Testis (tissue), 2 donors: ENCODE measurements at regions not wholly inside any gene's neighbourhood (a gene's known extent, or its start where the extent isn't known, plus 50 kb on each side); places are given as distances from the start of the nearest gene placed in this dataset.

Experiments
- DNase-seq: peaks from one replicate; pipeline ENCODE4 v3.0.0-alpha.2; 2019
- H3K27ac ChIP-seq, 2 donors: fragments of 200-600 bp; sonication (generic); one replicate each; pipeline ENCODE4 v1.5.1; 2019
- H3K27me3 ChIP-seq: fragments of 200-600 bp; sonication (generic); one replicate; pipeline ENCODE4 v1.5.1; 2019
- H3K36me3 ChIP-seq: fragments of 200-600 bp; sonication (generic); one replicate; pipeline ENCODE4 v1.5.1; 2017; ENCODE audit warnings: low read depth; ENCODE audit errors: missing control alignments
- H3K4me1 ChIP-seq: fragments of 200-600 bp; sonication (generic); one replicate; pipeline ENCODE4 v1.5.1; 2019
- H3K4me3 ChIP-seq, 2 donors: fragments of 200-600 bp; sonication (generic); one replicate each; pipeline ENCODE4 v1.5.1; 2017 to 2019
- H3K9me3 ChIP-seq: fragments of 200-600 bp; sonication (generic); one replicate; pipeline ENCODE4 v1.5.1; 2017
- POLR2A ChIP-seq: fragments of 450-650 bp; IDR thresholded peaks from one replicate; pipeline ENCODE4 v1.6.1; 2017; ENCODE audit warnings: antibody characterized with exemption, mild to moderate bottlenecking, moderate library complexity
- WGBS, 2 donors: methylation state at CpG; one replicate each; pipeline ENCODE4 v1.1.5; 2018; 5-methylcytosine and 5-hydroxymethylcytosine counted together
- intact Hi-C: fragments of 100-400 bp; cut with DNase I; formaldehyde crosslinking; loops from one replicate; pipeline ENCODE4 v1.15.1; 2023; ENCODE audit warnings: low total_unique reads
- TF ChIP-seq, protein P1 (sequence below), 3 experiments: fragments of 450-650 bp in 2 of 3; fragments of 200-600 bp in 1 of 3; sonication (generic) in 1 of 3; IDR thresholded peaks; one replicate each; pipeline ENCODE4 v1.5.1; 2016 to 2019; ENCODE audit warnings: antibody characterized with exemption in 3 of 3, mild to moderate bottlenecking in 2 of 3, moderate library complexity in 1 of 3

DNA sequence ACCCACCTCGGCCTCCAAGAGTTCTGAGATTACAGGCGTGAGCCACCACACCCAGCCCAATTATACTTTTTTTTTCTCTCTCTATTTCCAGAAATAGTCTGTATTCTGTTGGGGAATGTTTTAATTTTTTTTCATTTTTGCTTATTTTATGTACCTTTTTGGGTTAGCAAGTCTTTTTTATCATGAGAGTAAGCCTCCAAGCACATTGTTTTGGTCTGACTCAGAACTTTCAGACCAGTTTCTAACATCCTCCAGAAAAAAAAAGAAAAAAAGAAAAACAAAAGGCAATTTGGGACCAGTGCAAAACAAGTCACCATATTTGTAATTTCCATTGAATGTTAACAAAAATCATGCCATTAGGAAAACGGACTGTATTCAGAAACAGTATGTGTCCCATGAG lies 1465.5 kb downstream of the SLITRK5 start:
- DNase-seq: no peak
- Histone ChIP-seq H3K27me3 (no peaks in the 10 kb centered on the region), H3K4me3 (no peak overlapping the region), H3K27ac (no peak overlapping the region), H3K9me3 (no peaks in the 10 kb centered on the region), H3K4me1 (no peaks in the 10 kb centered on the region), H3K36me3 (no peaks in the 10 kb centered on the region)
- WGBS, 2 donors: 55 to 58% methylated on average over 3 of the region's 3 CpGs
- intact Hi-C loops: no loop called here
- no peak for TF ChIP-seq POLR2A
- TF ChIP-seq, protein P1, sequence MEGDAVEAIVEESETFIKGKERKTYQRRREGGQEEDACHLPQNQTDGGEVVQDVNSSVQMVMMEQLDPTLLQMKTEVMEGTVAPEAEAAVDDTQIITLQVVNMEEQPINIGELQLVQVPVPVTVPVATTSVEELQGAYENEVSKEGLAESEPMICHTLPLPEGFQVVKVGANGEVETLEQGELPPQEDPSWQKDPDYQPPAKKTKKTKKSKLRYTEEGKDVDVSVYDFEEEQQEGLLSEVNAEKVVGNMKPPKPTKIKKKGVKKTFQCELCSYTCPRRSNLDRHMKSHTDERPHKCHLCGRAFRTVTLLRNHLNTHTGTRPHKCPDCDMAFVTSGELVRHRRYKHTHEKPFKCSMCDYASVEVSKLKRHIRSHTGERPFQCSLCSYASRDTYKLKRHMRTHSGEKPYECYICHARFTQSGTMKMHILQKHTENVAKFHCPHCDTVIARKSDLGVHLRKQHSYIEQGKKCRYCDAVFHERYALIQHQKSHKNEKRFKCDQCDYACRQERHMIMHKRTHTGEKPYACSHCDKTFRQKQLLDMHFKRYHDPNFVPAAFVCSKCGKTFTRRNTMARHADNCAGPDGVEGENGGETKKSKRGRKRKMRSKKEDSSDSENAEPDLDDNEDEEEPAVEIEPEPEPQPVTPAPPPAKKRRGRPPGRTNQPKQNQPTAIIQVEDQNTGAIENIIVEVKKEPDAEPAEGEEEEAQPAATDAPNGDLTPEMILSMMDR (IDR thresholded peaks at IDR 0.05): no peak

DNA sequence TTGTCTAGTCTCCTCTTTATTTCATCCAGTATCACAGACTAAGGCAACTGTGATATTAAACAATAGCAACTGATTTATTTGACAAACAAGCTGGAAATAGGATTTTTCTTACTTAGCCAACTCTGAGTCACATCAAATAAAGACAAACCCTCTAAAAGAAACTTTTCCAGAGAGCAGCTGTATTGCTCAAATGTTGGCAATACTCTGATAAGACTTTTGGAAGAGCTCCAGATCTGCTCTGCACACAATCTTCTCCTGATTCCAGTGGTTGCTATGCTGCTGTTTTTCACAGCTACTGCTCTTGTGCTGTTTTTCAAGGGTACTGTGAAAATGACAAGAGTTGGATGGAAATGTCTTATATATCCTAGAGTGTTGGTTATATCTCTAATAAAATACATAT lies 1479.2 kb downstream of the SLITRK5 start:
- intact Hi-C loops: no loop called here
- Histone ChIP-seq H3K27me3 (no peaks in the 10 kb centered on the region), H3K27ac (no peak overlapping the region), H3K4me3 (no peak overlapping the region), H3K36me3 (no peaks in the 10 kb centered on the region), H3K9me3 (no peaks in the 10 kb centered on the region), H3K4me1 (no peaks in the 10 kb centered on the region)
- no peak for DNase-seq
- TF ChIP-seq, protein P1 (IDR thresholded peaks at IDR 0.05): no peak
- TF ChIP-seq POLR2A: no peak

DNA sequence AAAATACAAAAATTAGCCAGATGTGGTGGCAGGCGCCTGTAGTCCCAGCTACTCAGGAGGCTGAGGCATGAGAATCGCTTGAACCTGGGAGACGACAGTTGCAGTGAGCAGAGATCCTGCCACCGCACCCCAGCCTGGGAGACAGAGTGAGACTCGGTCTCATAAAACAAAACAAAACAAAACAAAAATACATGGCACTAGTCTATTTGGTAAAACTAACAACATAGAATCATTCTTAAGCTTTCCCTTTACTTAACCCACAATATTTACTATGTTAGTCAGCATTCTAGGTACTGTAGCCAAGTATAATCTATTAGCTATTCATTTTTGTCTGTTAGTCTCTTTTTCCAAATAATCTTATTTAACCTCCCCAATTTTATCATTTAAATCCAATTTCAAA lies 1482.8 kb downstream of the SLITRK5 start:
- Histone ChIP-seq H3K36me3 (no peaks in the 10 kb centered on the region), H3K27me3 (no peaks in the 10 kb centered on the region), H3K4me1 (no peaks in the 10 kb centered on the region), H3K27ac (no peak overlapping the region), H3K4me3 (no peak overlapping the region), H3K9me3 (no peaks in the 10 kb centered on the region)
- no peak for TF ChIP-seq POLR2A
- TF ChIP-seq, protein P1 (IDR thresholded peaks at IDR 0.05): no peak
- intact Hi-C loops: no loop called here
- WGBS, 2 donors: 84 to 88% methylated on average over 5 of the region's 5 CpGs
- DNase-seq: no peak

DNA sequence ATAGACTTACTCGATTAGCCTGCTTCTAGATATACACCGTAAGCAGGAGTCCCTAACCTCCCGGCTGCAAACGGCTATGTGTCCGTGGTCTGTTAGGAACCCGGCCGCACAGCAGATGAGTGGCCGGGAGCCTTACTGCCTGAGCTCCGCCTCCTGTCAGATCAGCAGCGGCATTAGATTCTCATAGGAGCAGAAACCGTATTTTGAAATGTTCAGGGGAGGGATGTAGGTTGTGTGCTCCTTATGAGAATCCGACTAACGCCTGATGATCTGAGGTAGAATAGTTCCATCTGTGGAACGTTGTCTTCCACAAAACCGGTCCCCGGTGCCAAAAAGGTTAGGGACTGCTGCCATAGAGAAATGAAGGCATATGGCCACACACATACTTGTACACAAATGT lies 1491.9 kb downstream of the SLITRK5 start:
- Histone ChIP-seq H3K4me3 (peak overlapping the region; percentile 32 to 36), H3K27ac (no peak overlapping the region), H3K27me3 (no peaks in the 10 kb centered on the region), H3K9me3 (no peaks in the 10 kb centered on the region), H3K36me3 (no peaks in the 10 kb centered on the region), H3K4me1 (no peaks in the 10 kb centered on the region)
- WGBS, 2 donors: 52 to 72% methylated on average over 16 of the region's 16 CpGs
- TF ChIP-seq, protein P1 (IDR thresholded peaks at IDR 0.05): no peak
- TF ChIP-seq POLR2A: no peak
- DNase-seq: peak; percentile 31
- intact Hi-C loops: no loop called here

DNA sequence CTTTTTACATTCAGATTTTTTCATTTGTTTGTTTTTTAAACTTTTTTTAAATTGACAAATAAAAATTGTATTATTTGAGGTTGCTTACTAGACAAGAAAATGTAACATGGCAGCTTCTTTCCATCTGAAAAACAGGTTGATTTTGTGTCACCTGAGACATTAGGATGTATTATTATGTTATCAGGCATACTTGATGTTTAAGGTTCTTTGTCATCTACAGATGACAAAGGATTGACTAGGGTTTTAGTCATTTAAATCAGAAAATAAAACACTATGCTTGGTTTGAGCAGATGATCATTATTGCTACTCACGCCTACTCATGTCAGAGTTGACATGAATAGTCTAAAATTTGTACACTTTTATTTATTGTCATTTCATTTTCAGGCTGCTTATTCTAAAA lies 1494.5 kb downstream of the SLITRK5 start:
- Histone ChIP-seq H3K27me3 (no peaks in the 10 kb centered on the region), H3K36me3 (no peaks in the 10 kb centered on the region), H3K4me1 (no peaks in the 10 kb centered on the region), H3K9me3 (no peaks in the 10 kb centered on the region), H3K4me3 (no peak overlapping the region), H3K27ac (no peak overlapping the region)
- WGBS, 2 donors: 84 to 89% methylated on average over 1 of the region's 1 CpG
- no peak for DNase-seq
- TF ChIP-seq POLR2A: no peak
- TF ChIP-seq, protein P1 (IDR thresholded peaks at IDR 0.05): no peak
- intact Hi-C loops: no loop called here
